Natural killer cell (primary cell): ENCODE measurements at regions not wholly inside any gene's neighbourhood (a gene's known extent, or its start where the extent isn't known, plus 50 kb on each side); places are given as distances from the start of the nearest gene placed in this dataset.
A peak's percentile ranks its signal among the peaks of the same experiment; 100 is the strongest.

Experiments used
- ATAC-seq, 3 donors: fragments of 150-1000 bp in 2 of 3; fragments of 200-7000 bp in 1 of 3; cut with Tn5 transposase; 1 replicate in 1 of 3; 2 replicates in 2 of 3; pipeline ENCODE4 v1.10.0; 2021; ENCODE audit warnings: mild to moderate bottlenecking in 2 of 3, moderate library complexity in 2 of 3
- DNase-seq, 2 donors: peaks; one replicate each; pipeline versions ENCODE4 v3.0.0 to v3.0.0-alpha.2; 2013 to 2021; ENCODE audit warnings: mixed read lengths in 1 of 2
- H3K27ac ChIP-seq: one replicate; pipeline ENCODE4 v1.5.1; 2013; ENCODE audit warnings: mild to moderate bottlenecking, low read length
- H3K27me3 ChIP-seq: one replicate; pipeline ENCODE4 v1.6.1; 2013; ENCODE audit warnings: low read length; ENCODE audit not compliant: control insufficient read depth, insufficient read depth
- H3K36me3 ChIP-seq: one replicate; pipeline ENCODE4 v1.6.1; 2013; ENCODE audit warnings: low read length; ENCODE audit not compliant: control insufficient read depth, insufficient read depth
- H3K4me1 ChIP-seq: one replicate; pipeline ENCODE4 v1.6.1; 2013; ENCODE audit warnings: low read length; ENCODE audit not compliant: control insufficient read depth, insufficient read depth
- H3K4me3 ChIP-seq: one replicate; pipeline ENCODE4 v1.5.1; 2013; ENCODE audit warnings: low read length
- H3K9me3 ChIP-seq: one replicate; pipeline ENCODE4 v1.6.1; 2013; ENCODE audit warnings: low read length; ENCODE audit not compliant: control insufficient read depth, insufficient read depth
- H3K27ac Mint-ChIP-seq, 2 donors: one replicate each; pipeline ENCODE4 v1.8.0; 2022; ENCODE audit warnings: mild to moderate bottlenecking in 2 of 2, mixed read lengths in 2 of 2, moderate library complexity in 1 of 2
- H3K27me3 Mint-ChIP-seq, 2 donors: one replicate each; pipeline ENCODE4 v1.8.0; 2022; ENCODE audit warnings: low read depth in 2 of 2, mixed read lengths in 2 of 2
- H3K36me3 Mint-ChIP-seq: one replicate; pipeline ENCODE4 v1.8.0; 2022; ENCODE audit warnings: mixed read lengths
- H3K4me1 Mint-ChIP-seq, 2 donors: one replicate each; pipeline ENCODE4 v1.8.0; 2022; ENCODE audit warnings: mixed read lengths in 2 of 2
- H3K4me3 Mint-ChIP-seq: one replicate; pipeline ENCODE4 v1.8.0; 2022; ENCODE audit warnings: mild to moderate bottlenecking, moderate library complexity, mixed read lengths
- H3K9me3 Mint-ChIP-seq, 2 donors: one replicate each; pipeline ENCODE4 v1.8.0; 2022; ENCODE audit warnings: mixed read lengths in 2 of 2
- WGBS: methylation state at CpG from one replicate; pipeline ENCODE4 v1.1.7; 2013; ENCODE audit warnings: missing lambda C conversion rate; ENCODE audit not compliant: insufficient coverage; 5-methylcytosine and 5-hydroxymethylcytosine counted together
- intact Hi-C: fragments of 100-400 bp; cut with micrococcal nuclease; formaldehyde crosslinking; loops from one replicate; pipeline ENCODE4 v1.14.2; 2022
- TF ChIP-seq, protein P1 (sequence below): fragments of 200-600 bp; IDR thresholded peaks from one replicate; pipeline ENCODE4 v1.8.0; 2022; ENCODE audit warnings: antibody characterized with exemption

DNA sequence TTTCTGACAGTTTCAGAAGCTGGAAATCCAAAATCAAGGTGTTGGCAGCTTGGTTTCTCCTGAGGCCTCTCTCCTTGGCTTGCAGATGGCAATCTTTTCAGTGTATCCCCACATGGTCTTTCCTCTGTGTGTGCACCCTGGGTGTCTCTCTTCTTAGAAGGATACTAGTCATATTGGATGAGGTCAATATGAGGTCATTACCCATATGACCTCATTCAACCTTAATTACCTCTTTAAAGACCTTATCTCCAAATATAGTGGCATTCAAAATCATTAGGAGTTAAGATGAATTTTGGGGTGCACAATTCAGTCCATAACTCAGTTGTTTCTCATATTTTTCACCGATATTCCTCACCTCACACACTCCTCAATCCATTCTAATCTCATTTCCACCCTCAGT is 92.4 kb upstream of the TGM3 start:
- Histone ChIP-seq H3K36me3 (no peaks in the 10 kb centered on the region), H3K27me3 (peaks cover 4% of the 10 kb centered on the region), H3K4me1 (peaks cover 12% of the 10 kb centered on the region), H3K4me3 (no peak overlapping the region), H3K9me3 (no peaks in the 10 kb centered on the region), H3K27ac (no peak overlapping the region)
- TF ChIP-seq, protein P1, sequence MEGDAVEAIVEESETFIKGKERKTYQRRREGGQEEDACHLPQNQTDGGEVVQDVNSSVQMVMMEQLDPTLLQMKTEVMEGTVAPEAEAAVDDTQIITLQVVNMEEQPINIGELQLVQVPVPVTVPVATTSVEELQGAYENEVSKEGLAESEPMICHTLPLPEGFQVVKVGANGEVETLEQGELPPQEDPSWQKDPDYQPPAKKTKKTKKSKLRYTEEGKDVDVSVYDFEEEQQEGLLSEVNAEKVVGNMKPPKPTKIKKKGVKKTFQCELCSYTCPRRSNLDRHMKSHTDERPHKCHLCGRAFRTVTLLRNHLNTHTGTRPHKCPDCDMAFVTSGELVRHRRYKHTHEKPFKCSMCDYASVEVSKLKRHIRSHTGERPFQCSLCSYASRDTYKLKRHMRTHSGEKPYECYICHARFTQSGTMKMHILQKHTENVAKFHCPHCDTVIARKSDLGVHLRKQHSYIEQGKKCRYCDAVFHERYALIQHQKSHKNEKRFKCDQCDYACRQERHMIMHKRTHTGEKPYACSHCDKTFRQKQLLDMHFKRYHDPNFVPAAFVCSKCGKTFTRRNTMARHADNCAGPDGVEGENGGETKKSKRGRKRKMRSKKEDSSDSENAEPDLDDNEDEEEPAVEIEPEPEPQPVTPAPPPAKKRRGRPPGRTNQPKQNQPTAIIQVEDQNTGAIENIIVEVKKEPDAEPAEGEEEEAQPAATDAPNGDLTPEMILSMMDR, result no peak
- DNase-seq, result no peak
- Mint-ChIP-seq H3K36me3 (no peaks in the 10 kb centered on the region), H3K27me3 (peaks cover 10 to 23% of the 10 kb centered on the region in 2 donors), H3K4me1 (peaks cover 0 to 9% of the 10 kb centered on the region in 2 donors), H3K4me3 (no peak overlapping the region), H3K27ac (no peak overlapping the region), H3K9me3 (no peaks in the 10 kb centered on the region)
- intact Hi-C loops, result no loop called here
- WGBS, result 100% methylated on average over 1 of the region's 1 CpG
- no peak for ATAC-seq

DNA sequence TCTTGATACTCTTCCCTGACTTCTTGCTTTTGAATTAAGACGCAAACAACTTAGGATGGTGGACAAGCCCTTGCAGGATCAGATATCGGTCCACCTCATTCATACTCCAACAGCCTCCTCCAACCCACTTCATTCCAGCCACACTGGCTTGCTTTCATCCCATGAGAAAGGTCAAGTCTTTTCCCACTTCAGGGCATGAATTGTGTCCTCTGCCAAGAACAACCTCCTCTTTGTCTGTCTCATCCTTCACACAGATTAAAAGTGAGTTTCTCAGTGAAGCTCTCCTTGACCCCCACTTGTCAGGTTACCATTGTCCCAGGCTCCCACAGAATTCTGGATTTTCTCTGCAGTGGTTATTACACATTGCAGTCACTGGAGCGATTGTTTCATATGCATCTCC is 91.8 kb upstream of the TGM3 start:
- Histone ChIP-seq H3K36me3 (no peaks in the 10 kb centered on the region), H3K4me3 (no peak overlapping the region), H3K9me3 (no peaks in the 10 kb centered on the region), H3K4me1 (peaks cover 12% of the 10 kb centered on the region), H3K27me3 (peaks cover 4% of the 10 kb centered on the region), H3K27ac (no peak overlapping the region)
- 100% methylated on average over 3 of the region's 3 CpGs for WGBS
- H3K4me1 Mint-ChIP-seq, result peaks cover 0 to 9% of the 10 kb centered on the region in 2 donors
- H3K27ac Mint-ChIP-seq, result no peak overlapping the region
- intact Hi-C loops, result no loop called here
- H3K36me3 Mint-ChIP-seq, result no peaks in the 10 kb centered on the region
- TF ChIP-seq, protein P1, result no peak
- ATAC-seq (no peak), DNase-seq (no peak)
- H3K9me3 Mint-ChIP-seq, result no peaks in the 10 kb centered on the region
- H3K27me3 Mint-ChIP-seq, result peaks cover 10 to 23% of the 10 kb centered on the region in 2 donors
- H3K4me3 Mint-ChIP-seq, result no peak overlapping the region

DNA sequence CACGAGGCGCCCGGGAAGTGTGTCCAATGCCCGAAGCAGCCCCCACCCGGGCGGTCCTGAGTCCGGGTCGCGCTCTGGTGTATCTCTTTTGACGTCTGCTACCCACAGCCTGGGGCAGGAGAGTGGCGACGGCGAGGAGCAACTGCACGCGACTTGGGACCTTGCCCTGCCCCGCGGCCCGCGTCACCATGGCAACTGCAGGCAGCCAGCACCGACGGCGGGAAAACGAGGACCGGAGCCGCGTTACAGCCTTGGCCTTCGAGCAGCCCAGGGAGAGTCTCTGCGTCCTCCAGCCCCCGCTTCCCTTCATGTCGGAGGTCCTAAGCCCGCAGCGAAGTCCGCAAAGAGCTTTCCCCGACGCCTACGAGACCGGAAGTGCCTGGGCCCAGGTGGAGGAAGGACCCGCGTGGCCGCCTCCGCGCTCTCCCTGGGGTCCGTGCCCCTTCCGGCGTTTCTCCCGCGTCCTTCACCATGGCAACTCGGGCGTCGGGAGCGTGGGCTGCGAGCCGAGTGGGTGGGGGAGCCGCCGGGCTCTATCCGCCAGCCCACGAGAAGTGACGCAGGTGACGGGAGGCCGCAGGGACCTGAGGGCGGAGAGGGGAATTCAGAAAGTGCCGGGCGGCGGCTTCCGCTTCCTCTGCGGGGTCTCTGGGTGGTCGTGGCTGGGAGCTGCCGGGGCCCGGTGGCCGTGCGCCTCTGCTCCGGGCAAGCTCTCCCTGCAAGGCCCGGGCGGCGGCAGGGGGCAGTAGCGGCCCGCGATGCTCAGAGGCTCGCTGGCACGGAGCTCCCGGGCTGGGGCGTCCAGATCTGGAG is 88.6 kb upstream of the TGM3 start:
- intact Hi-C loops, result no loop called here
- Mint-ChIP-seq H3K9me3 (no peaks in the 10 kb centered on the region), H3K4me1 (peaks cover 0 to 9% of the 10 kb centered on the region in 2 donors), H3K27me3 (peaks cover 11 to 18% of the 10 kb centered on the region in 2 donors), H3K36me3 (no peaks in the 10 kb centered on the region), H3K4me3 (peak overlapping the region; percentile 83), H3K27ac (peak overlapping the region in 1 of 2 donors; percentile 82)
- TF ChIP-seq, protein P1, result peak; percentile 57
- no peaks in the 10 kb centered on the region for H3K9me3 ChIP-seq
- peaks cover 4% of the 10 kb centered on the region for H3K27me3 ChIP-seq
- DNase-seq (peak; percentile 56 to 59), ATAC-seq (peak; percentile 79 to 82 (median 81))
- no peak overlapping the region for H3K27ac ChIP-seq
- H3K36me3 ChIP-seq, result no peaks in the 10 kb centered on the region
- peak overlapping the region; percentile 63 for H3K4me3 ChIP-seq
- peaks cover 12% of the 10 kb centered on the region for H3K4me1 ChIP-seq
- WGBS, result 2% methylated on average over 82 of the region's 82 CpGs

DNA sequence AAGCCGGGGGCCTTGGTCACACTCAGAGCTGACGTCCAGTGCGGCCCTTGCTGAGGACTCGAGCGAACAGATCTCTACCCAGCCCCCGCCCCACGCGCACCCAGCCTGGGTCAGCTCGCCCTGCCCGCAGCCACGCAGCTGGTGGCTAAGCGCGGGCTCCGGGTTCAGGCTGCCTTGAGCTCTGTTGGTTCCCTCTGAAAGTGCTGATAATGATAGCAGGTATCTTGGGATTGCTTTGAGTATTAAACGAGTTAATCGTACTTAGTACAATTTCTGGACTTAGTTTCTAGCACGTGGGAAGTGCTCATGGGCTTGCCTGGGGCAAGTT is 88.1 kb upstream of the TGM3 start:
- peak overlapping the region in 1 of 2 donors; percentile 82 for H3K27ac Mint-ChIP-seq
- Histone ChIP-seq H3K27me3 (peaks cover 4% of the 10 kb centered on the region), H3K4me1 (peaks cover 12% of the 10 kb centered on the region), H3K4me3 (peak overlapping the region; percentile 63), H3K9me3 (no peaks in the 10 kb centered on the region), H3K36me3 (no peaks in the 10 kb centered on the region), H3K27ac (no peak overlapping the region)
- peak overlapping the region; percentile 83 for H3K4me3 Mint-ChIP-seq
- intact Hi-C loops, result no loop called here
- ATAC-seq (no peak), DNase-seq (no peak)
- TF ChIP-seq, protein P1, result no peak
- H3K9me3 Mint-ChIP-seq, result no peaks in the 10 kb centered on the region
- H3K27me3 Mint-ChIP-seq, result peaks cover 13 to 21% of the 10 kb centered on the region in 2 donors
- H3K4me1 Mint-ChIP-seq, result peaks cover 0 to 9% of the 10 kb centered on the region in 2 donors
- 6% methylated on average over 16 of the region's 17 CpGs for WGBS
- H3K36me3 Mint-ChIP-seq, result no peaks in the 10 kb centered on the region
